Fibroblast of the conjunctiva (primary cell): ENCODE measurements at regions not wholly inside any gene's neighbourhood (a gene's known extent, or its start where the extent isn't known, plus 50 kb on each side); places are given as distances from the start of the nearest gene placed in this dataset.
"Not testable (repeated sequence)": the region's sequence is repeated elsewhere in the genome, so short reads cannot be mapped to it uniquely, and the experiment has no call there.

Source experiments
- DNase-seq: peaks from one replicate; pipeline ENCODE4 v3.0.0-alpha.2; 2010; ENCODE audit warnings: low read depth

DNA sequence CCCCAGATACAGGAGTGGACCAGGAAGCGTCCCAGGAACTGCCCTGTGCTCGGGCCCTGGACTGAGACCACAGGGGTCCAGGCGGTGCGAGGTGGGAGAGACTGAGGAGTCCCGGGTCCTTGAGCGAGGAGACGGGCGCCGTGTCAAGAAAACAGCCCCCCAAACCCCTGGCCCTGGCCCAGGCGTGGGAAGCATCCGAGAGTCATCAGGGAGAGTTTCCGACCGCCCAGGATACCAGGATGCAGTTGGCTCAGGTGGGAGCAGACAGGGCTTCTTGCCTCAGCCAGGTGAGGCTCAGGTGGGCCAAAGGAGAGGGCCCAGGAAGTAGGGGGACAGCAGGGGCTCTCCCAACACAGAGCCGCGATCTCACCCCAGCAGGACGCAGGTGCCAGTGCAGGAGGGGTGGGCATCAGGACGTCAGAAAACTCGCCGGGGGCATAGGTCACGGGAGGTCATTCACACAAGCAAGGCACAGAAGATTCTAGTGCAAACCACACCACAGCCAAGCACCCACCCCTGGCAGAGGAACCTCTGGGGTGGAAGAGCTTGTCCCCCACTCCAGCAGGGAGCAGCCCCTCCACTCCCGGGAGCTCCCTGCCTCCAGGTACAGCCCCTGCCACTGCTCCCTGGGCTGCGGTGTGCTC is 102.5 kb upstream of the EIF5 start:
- no peak for DNase-seq

DNA sequence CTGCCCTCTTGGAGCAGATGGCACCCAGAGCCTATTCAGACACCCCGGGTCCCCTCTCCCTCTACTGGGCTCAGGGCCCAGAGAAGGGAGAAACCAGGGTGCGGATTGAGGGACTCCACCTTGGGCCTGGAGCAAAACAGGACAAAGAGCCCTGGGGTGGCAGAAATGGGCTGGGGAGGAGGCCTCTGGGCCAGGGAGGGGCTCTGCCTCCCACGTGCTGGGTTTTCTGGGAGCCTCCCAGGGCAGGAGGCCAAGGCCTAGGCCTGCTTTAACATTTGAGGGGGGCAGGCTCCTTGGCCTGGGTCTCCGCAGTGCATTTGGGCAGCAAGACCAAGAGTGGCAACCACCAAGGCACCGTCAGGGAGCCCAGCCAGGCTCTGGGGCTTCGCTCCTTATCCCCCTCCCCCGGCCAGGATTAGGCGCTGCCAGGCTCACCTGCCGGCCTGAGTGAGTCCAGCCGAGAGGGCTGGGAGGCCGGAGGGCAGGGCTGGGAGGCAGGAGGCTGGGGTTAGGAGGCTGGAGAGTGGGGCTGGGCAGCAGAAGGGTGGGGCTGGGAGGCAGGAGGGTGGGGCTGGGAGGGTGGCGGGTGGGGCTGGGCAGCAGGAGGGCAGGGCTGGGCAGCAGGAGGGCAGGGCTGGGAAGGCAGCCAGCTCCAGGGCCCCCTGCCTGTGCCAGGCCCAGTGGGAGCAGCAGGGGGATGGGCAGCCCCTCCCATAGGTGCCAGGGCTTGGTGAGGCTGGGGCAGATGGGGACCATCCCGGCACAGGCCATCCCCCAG is 101.8 kb upstream of the EIF5 start:
- no peak for DNase-seq

DNA sequence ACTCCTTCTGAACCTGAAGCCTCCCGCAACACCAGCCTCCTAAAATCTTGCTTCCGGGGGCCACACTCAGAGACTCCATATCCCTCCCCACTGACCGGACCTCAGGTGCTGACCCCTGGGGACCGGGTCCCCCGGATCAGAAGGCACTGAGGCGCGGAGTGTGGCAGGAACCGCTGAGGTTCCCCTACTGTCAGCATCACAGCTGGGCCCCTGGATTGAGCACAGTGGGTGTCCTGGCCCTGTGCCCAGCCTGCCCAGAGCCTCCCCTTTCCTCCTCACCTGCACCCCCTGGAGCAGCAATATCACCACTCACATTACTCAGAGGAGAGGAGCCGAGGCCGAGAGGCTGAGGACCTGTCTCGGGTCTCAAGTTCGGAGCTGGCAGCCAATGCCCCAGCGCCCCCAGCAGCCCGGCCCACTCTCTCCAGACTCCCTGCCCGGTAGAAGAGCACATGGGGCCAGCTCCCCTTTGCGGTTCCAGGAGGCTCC is 101.2 kb upstream of the EIF5 start:
- no peak for DNase-seq

DNA sequence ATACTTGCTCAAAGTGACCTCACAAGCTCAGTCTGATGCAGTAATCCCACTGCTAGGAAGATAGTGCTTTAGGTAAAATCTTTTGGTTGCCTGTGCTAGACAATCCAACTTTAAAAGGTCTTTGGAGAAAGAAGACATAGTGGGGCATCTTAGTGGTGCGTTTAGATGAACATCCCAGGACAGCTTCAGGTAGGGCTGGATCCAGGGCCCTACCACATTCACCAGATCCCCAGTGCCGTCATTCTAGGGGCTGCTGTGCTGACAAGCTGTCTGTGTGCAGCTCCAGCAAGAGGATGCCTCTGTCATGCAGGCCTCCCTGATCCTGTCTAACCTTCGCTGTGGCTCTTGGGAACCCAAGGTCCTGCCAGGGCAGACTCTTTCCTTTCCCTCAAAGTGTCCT is 100.7 kb upstream of the EIF5 start:
- no peak for DNase-seq

DNA sequence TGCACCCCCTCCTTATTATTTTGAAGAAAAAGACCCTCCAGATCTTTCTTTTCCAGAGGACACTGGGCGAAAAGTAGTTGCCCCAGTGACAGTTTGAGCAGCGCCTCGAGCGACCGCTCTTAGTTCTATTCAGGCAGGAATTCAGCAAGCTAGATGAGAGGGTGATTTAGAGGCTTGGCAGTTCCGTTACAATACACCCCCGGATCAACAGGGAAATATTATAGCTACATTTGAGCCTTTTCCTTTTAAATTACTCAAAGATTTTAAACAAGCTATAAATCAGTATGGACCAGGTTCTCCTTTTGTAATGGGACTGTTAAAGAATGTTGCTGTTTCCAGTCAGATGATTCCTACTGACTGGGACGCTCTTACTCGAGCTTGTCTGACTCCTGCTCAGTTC is 99.2 kb upstream of the EIF5 start:
- DNase-seq, result not testable (repeated sequence)

DNA sequence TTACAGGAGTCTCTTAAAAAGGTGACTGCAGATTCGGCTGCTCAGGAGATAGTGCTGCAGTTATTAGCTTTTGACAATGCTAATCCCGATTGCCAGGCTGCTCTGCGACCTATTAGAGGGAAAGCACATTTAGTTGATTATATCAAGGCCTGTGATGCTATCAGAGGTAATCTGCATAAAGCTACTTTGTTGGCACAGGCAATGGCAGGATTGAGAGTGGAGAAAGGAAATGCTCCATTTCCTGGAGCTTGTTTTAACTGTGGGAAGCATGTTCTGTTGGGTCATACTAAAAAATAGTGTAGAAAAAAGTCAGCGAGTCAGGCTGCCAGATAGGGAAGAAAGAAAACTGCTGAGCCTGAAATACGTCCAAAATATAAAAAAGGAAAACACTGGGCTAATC is 98.5 kb upstream of the EIF5 start:
- not testable (repeated sequence) for DNase-seq

DNA sequence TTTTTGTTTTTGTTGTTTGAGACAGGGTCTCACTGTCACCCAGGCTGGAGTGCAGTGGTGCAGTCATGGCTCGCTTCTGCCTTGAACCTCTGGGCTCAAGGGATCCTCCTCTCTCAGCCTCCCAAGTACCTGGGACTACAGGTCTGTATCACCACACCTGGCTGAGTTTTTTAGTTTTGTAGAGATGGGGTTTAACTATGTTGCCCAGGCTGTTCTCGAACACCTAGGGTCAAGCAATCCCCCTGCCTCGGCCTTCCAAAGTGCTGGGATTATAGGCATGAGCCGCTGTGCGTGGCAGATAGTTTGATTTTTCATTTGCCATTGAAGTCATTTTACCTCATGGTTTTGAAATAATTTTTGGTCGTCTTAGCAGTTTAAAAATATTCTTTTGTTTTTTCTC is 94.3 kb upstream of the EIF5 start:
- DNase-seq, result no peak

DNA sequence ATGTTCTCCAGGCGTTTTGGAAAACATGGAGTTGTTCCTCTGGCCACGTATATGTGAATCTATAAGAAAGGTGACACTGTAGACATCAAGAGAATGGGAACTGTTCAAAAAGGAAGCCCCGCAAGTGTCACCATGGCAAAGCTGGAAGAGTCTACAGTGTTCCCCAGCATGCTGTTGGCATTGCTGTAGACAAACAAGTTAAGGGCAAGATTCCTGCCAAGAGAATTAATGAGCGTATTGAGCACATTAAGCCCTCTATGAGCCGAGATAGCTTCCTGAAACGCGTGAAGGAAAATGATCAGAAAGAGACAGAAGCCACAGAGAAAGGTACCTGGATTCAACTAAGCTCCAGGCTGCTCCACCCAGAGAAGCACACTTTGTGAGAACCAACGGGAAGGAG is 92.5 kb upstream of the EIF5 start:
- no peak for DNase-seq

DNA sequence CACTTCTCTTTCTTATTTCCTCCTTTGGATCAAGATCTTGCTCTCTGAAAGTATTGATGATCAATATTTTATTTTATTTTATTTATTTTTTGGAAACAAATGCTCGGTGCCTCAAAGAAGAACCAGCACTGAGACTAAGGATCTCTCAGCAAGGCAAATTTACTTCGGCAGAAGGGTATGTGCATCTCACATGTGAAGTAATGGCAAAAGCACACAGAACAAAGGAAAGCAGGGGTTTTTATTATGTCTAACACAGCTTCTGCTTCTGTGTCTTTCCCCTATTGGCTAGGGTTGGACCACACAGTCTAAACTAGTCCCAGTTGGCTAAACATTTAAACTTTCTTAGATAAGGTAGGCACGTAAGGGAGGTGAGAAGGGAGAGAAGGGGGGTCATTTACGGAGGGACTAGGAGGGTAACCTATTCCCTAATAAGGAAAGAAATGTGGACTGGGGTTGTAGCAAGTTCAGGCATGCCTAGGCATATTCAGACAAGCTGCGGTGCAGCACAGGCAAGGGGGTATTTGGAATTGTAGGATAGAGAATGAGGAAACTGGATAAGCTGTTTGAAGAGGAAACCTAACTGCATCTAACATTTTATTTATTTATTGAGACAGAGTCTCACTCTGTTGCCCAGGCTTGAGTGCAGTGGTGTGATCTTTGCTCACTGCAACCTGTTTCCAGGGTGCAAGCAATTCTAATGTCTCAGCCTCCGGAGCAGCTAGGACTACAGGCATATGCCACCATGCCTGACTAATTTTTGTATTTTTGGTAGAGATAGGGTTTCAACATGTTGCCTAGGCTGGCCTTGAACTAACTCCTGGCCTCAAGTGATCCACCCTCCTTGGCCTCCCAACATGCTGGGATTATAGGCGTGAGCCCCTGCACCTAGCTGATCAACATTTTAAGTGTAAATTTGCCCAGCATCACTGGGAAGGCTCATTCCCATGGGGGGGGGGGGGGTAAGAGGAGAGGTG is 90.0 kb upstream of the EIF5 start:
- DNase-seq, result no peak

DNA sequence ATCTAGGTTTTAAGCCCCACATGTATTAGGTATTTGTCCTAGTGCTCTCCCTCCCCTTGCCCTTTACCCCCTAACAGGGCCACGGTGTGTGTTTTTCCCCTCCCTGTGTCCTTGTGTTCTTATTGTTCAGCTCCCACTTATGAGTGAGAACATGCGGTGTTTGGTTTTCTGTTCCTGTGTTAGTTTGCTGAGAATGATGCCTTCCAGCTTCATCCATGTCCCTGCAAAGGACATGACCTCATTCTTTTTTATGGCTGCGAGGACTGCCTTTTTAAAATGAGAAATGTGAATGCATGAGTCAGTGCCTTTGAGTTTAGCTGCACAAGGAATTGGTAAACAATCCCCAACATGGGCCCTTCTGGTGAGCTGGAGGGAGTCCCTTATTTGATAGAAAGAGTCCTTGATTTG is 88.4 kb upstream of the EIF5 start:
- DNase-seq, result not testable (repeated sequence)

DNA sequence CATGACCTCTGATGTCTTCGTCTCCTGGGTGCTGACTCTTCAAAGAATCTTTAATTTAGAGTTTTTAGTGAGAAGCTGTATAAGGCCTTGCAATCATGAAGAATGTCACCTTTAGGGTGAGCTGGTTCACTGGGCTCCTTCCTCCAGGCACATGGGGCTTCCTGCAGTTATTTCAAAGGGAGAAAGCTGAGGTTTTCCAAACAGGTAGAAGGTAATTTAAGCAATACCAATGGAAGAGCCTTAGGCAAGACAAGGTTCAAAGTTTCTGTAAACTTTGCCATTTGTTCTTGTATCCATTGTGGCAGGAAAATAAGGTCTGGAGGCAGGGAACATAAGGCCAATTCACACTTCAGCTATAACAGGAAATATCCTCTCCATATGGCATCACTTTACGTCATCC is 88.0 kb upstream of the EIF5 start:
- DNase-seq, result no peak

DNA sequence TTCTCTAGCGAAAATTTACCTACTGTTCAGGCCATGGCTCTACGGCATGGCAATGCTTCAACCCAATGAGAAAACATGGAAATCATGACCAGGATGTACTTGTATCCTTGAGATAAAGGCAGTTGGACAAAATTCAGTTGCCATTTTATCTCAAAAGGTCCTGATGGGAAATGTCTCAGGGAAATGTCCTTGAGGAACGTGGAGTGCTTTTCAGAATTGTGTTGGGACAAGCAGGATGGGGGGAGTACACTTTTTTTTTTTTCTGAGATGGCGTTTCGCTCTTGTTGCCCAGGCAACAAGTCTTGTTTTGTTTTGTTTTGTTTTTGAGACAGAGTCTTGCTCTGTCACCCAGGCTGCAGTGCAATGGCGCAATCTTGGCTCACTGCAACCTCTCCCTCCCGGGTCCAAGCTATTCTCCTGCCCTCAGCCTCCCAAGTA is 86.8 kb upstream of the EIF5 start:
- no peak for DNase-seq

DNA sequence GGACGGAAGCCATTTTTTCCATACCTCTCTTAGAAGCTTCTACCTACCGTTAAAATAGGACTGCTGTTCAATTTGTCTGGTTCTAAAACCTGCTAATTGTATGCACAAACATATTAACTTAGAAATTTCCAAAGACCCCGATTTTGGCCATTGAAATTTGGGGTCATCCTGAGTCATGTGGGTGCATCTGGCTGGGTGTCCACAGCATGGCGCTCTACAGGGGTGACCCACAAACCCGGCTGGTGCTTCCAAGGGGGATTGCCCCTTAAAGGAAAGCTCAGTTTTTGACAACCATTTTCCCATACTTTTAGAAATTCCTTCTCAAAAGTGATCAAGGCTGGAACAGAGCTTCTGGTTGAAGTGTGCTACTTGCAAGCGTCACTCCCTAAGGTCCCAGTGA is 83.9 kb upstream of the EIF5 start:
- DNase-seq, result no peak

DNA sequence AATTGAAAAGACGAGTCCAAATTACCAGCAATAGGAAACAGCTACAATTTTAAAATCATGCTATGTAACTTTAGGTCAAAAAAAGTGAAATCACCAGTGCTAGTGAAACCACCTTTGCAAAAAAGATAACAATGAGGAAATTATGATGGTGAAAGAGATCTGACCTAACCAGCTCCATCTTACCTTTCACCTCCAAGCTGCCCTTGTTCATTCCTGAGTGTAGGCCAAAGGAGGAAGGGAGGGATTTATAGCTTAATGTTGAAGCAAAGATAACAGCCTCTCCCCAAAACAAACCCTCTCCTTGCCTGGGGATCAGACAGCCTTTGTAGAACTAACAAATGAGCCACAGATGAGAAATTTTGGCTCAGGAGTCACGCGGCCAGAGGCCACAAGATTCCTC is 83.2 kb upstream of the EIF5 start:
- no peak for DNase-seq

DNA sequence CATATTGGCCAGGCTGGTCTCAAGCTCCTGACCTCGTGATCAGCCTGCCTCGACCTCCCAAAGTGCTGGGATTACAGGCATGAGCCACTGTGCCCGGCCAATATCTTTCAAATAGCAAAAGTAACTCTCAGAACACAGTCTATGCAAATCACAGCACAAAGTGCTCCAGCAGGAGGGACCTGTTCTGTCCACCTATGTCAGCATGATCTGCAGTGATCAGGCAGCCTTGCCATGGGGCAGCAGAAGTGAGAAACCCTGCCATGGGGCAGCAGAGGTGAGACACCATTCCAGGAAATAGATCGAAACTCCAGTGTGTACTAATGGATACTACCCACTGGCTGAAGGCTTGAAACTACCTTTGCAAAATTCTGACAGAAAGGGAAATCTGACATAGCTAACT is 78.5 kb upstream of the EIF5 start:
- DNase-seq, result no peak

DNA sequence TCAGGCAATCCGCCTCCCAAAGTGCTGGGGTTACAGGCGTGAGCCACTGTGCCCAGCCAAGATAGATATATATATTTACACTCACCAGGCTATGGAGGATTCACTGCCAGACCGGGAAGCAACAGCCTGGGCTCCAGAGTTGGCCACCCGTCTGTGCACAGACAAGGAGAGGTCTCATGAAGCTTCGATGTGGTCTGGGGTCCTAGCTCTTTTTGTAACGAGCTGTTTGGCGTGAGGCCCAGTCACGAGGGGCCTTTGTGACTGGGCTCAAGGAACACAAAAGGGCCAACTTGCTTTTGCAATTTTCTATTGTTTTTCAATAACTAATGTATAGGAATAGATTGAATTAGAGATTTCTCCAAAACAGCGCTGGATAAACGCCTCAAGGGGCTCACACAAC is 77.6 kb upstream of the EIF5 start:
- no peak for DNase-seq

DNA sequence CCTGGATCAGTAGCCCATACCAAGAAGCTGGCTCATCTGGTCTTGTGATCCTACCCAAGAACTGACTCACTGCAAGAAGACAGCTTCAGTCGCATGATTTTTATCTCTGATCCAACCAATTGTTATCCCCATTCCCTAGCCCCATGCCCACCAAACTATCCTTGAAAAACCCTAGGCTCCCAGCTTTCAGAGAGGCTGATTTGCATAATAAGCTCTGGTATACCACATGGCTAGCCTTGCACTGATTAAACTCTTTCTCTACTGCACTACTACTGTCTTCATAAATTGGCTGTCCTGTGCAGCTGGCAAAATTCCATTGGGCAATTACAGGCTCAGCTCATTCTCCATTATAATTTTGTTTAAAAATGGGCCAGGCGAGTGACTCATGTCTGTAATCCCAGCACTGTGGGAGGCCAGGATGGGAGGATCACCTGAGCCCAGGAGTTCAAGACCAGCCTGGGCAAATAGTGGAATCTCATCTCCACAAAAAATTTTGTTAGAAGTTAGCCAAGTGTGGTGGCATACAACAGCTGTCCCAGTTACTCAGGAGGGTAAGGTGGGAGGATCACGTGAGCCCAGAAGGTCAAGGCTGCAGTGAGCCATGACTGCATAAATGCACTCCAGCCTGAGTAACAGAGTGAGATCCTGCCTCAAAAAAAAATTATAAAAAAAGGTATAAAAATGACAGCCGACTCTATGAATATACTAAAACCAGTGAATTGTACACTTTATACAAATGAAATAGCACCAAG is 76.7 kb upstream of the EIF5 start:
- DNase-seq, result no peak

DNA sequence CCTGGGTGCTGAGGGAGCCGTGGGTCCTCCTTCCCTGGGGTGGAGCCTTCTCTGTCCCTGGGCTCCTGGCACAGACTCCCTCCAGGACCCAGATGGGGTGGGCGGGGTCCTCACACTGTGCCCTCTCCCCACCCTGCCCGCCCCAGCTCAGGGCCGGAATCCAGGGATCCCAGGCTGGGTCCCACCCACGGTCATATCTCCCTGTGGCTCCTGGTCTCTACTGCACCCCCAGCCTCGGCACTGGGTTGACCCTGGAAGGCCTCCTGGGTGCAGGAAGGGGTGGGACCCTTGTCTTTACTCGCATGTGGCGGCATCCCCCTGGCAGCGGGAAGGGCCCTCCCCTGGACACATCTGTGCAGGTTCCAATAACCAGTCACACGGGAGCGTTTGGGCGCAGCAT is 75.8 kb upstream of the EIF5 start:
- no peak for DNase-seq

DNA sequence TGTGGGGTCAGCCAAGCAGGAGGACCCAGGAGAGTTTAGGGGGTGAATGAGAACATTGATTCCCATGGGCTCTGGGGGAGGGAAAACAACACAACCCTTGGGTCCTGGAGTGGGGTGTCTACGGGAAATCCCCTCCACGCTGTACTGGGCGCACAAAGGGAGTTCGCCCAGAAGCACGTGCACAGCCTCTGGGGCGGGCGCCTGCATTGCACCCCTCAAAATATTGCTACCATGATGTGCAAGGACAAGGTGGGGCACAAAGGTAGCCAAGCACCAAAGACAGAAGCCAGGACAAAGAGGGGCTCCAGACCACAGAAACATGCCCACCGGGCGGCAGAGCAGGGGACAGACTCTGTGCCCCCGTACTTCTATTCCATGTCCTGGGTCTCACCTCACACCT is 74.9 kb upstream of the EIF5 start:
- DNase-seq, result no peak

DNA sequence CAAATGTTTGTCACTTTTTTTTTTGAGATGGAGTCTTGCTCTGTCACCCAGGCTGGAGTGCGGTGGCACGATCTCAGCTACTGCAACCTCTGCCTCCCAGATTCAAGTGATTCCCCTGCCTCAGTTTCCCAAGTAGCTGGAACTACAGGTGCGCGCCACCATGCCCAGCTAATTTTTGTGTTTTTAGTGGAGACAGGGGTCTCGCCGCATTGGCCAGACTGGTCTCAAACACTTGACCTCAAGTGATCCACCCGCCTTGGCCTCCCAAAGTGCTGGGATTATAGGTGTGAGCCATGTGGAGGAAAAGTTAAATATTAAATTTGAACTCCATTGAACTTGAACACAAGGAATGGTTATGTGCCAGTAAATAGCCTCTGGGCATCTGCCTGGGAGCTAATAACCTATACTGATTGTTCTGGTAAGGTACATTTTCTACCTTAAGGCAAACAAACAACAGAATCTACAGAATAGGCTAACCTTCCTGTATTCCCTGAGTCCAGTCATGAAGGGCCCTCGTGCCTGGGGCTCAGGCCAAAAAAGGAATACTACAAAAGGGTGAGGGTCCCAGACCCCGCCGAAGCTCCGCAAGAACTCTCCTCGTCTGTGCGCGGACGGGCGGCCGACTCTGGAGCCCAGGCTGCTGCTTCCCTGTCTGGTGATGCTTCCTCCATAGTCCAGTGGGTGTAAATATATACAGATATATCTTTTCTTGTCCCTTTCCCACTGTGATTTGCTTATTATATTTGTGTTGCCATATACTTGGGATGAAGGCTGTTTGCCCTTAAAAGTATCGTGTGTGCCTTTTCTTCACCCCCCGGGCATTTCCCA is 74.0 kb upstream of the EIF5 start:
- DNase-seq, result no peak

DNA sequence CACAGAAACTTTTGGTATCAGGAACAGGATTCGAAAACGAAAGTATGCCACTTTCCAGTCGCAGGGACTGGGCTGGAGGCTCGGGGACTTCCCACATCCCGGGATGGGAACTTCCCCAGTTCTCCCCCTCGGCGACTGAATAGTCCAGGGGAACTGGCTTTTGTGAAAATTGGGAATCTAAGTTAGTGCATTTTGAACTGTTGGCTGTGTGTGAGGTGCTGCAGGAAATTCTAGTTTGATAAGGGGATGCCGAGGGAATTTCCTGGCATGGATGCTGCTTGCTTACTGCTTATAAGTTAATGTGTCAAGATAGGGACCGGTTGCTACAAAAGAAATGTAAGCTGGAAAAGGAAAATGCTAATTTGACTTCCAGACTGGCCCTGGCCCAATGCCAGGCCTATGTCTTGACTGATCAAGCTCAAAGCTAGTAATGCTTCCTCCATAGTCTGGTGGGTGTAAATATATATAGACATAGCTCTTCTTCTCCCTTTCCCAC is 73.4 kb upstream of the EIF5 start:
- no peak for DNase-seq
